ENCODE measurements at regions not wholly inside any gene's neighbourhood (a gene's known extent, or its start where the extent isn't known, plus 50 kb on each side); places are given as distances from the start of the nearest gene placed in this dataset.
A peak's percentile ranks its signal among the peaks of the same experiment; 100 is the strongest.

DNA sequence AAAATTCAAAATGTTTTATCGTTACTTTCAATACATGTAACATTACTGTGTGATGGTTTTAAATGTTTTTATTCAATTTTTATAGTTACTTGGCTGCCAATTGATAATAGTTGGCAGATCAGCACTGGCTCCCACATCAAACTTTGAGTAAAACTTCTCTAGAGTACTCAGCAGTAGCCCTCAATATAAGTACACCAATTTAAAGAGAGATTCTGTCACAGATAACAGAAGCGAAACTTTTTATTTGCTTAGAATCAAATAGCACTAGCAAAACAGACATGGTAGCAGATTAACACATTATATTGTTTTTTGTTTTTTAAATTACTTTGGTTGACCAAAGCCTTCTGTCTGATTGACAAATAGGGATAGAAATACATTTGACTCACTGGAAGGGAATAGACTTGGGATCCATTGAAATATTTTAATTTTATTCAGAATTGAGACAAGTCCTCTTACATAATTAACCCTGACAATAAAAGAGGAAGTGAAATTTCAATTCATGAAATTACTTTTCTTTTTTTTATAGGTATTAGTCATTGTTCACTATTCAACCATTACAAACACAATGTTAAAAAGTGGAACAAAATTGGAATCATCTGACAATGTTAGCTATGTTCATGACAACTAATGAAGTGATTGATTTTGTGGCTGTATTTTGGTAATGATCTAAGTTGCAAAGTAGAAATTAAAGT lies 554.9 kb downstream of the KLHL4 start:
- Histone ChIP-seq H3K9ac (no peak overlapping the region), H3K4me3 (IDR thresholded peaks at IDR 0.05; ENCODE audit: insufficient read depth, low read depth, low read length) (no peak overlapping the region), H2AFZ (ENCODE audit: low read depth) (no peak overlapping the region), H3K27ac (no peak overlapping the region), H3K27me3 (ENCODE audit: insufficient read depth, low read depth) (no peaks in the 10 kb centered on the region), H3K79me2 (ENCODE audit: insufficient read depth, low read depth) (no peaks in the 10 kb centered on the region), H3K4me2 (no peak overlapping the region), H3K36me3 (ENCODE audit: insufficient read depth) (no peaks in the 10 kb centered on the region), H3K4me1 (ENCODE audit: low read depth, poor library complexity, severe bottlenecking) (no peaks in the 10 kb centered on the region), H4K20me1 (ENCODE audit: insufficient read depth) (no peaks in the 10 kb centered on the region)
- TF ChIP-seq, protein P1, sequence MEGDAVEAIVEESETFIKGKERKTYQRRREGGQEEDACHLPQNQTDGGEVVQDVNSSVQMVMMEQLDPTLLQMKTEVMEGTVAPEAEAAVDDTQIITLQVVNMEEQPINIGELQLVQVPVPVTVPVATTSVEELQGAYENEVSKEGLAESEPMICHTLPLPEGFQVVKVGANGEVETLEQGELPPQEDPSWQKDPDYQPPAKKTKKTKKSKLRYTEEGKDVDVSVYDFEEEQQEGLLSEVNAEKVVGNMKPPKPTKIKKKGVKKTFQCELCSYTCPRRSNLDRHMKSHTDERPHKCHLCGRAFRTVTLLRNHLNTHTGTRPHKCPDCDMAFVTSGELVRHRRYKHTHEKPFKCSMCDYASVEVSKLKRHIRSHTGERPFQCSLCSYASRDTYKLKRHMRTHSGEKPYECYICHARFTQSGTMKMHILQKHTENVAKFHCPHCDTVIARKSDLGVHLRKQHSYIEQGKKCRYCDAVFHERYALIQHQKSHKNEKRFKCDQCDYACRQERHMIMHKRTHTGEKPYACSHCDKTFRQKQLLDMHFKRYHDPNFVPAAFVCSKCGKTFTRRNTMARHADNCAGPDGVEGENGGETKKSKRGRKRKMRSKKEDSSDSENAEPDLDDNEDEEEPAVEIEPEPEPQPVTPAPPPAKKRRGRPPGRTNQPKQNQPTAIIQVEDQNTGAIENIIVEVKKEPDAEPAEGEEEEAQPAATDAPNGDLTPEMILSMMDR (conservative IDR thresholded peaks at IDR 0.05; ENCODE audit: low read depth, low read length), result no peak

DNA sequence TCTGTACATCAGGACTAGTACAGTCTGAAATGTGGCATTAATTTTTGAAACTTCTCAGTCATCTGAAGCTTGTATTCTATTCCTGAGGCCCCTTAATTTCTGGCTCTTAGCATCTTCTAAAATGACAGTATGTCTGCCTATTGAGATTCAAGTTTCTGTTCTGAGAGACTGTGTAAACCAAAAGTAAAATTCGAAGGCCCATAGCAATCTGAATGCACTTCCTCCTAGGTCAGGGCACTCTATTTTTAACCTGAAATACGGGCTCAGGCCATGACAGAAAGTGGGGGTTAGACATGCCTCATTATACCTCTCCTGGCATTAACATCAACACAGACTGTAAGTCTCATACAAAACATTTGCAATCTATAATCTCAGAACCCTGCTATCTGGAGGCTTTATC lies 584.4 kb downstream of the KLHL4 start:
- Histone ChIP-seq H4K20me1 (ENCODE audit: insufficient read depth) (no peaks in the 10 kb centered on the region), H3K9ac (no peak overlapping the region), H2AFZ (ENCODE audit: low read depth) (peak overlapping the region; percentile 30; the same call in 1 of the 2 replicates), H3K36me3 (ENCODE audit: insufficient read depth) (no peaks in the 10 kb centered on the region), H3K79me2 (ENCODE audit: insufficient read depth, low read depth) (no peaks in the 10 kb centered on the region), H3K27me3 (ENCODE audit: insufficient read depth, low read depth) (no peaks in the 10 kb centered on the region), H3K4me1 (ENCODE audit: low read depth, poor library complexity, severe bottlenecking) (no peaks in the 10 kb centered on the region), H3K27ac (no peak overlapping the region), H3K4me2 (no peak overlapping the region), H3K4me3 (IDR thresholded peaks at IDR 0.05; ENCODE audit: insufficient read depth, low read depth, low read length) (no peak overlapping the region)
- TF ChIP-seq, protein P1 (conservative IDR thresholded peaks at IDR 0.05; ENCODE audit: low read depth, low read length), result no peak

DNA sequence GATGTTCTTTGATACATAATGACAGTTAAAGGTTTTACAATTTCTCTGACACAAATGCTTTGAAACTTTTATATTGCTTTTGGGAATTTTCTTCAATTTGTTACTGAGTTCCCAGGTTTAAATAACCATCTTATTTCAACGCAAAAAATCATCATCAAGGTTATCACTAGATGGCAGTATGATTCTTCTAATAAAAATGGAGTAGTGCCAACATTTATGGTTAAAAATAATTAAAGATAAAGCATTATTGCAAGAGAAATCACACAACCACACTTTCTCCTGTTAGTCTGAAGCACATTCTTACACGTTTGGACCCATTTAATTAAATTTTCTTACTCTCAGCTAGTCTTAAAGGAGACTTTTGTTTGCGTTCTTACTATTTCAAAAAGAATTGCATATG lies 611.3 kb upstream of the CPXCR1 start:
- Histone ChIP-seq H3K79me2 (ENCODE audit: insufficient read depth, low read depth) (no peaks in the 10 kb centered on the region), H2AFZ (ENCODE audit: low read depth) (no peak overlapping the region), H3K4me3 (IDR thresholded peaks at IDR 0.05; ENCODE audit: insufficient read depth, low read depth, low read length) (no peak overlapping the region), H3K27me3 (ENCODE audit: insufficient read depth, low read depth) (no peaks in the 10 kb centered on the region), H3K9ac (no peak overlapping the region), H3K27ac (no peak overlapping the region), H3K36me3 (ENCODE audit: insufficient read depth) (no peaks in the 10 kb centered on the region), H3K4me2 (no peak overlapping the region), H4K20me1 (ENCODE audit: insufficient read depth) (no peaks in the 10 kb centered on the region), H3K4me1 (ENCODE audit: low read depth, poor library complexity, severe bottlenecking) (no peaks in the 10 kb centered on the region)
- TF ChIP-seq, protein P1 (conservative IDR thresholded peaks at IDR 0.05; ENCODE audit: low read depth, low read length), result 0 out of 2 replicates have a peak, but pooled peaks have one; percentile 35

DNA sequence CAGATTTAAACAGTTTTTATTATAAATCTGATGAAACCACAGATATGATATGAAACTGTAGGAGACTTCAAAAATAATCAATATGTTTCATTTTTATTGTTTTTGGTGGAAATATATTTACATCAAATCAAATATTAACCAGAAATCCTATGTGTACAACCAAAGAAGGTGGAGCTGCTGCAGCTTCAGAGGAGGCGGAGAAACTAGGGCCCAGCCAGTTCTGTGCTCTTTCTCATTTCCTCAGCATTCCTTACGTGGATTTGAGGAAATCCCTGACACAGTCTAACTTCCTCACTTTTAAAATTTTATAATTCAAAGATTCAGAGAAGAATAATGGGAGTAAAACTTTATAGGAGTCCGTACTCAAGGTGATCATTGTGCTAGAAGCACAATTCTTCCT lies 610.7 kb upstream of the CPXCR1 start:
- Histone ChIP-seq H3K4me3 (IDR thresholded peaks at IDR 0.05; ENCODE audit: insufficient read depth, low read depth, low read length) (no peak overlapping the region), H3K79me2 (ENCODE audit: insufficient read depth, low read depth) (no peaks in the 10 kb centered on the region), H3K27me3 (ENCODE audit: insufficient read depth, low read depth) (no peaks in the 10 kb centered on the region), H3K36me3 (ENCODE audit: insufficient read depth) (no peaks in the 10 kb centered on the region), H2AFZ (ENCODE audit: low read depth) (no peak overlapping the region), H4K20me1 (ENCODE audit: insufficient read depth) (no peaks in the 10 kb centered on the region), H3K9ac (no peak overlapping the region), H3K4me2 (no peak overlapping the region), H3K4me1 (ENCODE audit: low read depth, poor library complexity, severe bottlenecking) (no peaks in the 10 kb centered on the region), H3K27ac (no peak overlapping the region)
- TF ChIP-seq, protein P1 (conservative IDR thresholded peaks at IDR 0.05; ENCODE audit: low read depth, low read length), result no peak

All from KMS-11 (cell line).